T-helper 2 cell (primary cell): ENCODE measurements at regions not wholly inside any gene's neighbourhood (a gene's known extent, or its start where the extent isn't known, plus 50 kb on each side); places are given as distances from the start of the nearest gene placed in this dataset.

Experiments used
- DNase-seq, 5 experiments: peaks; one replicate each; pipeline versions ENCODE4 v3.0.0 to v3.0.0-alpha.2; 2012 to 2022

DNA sequence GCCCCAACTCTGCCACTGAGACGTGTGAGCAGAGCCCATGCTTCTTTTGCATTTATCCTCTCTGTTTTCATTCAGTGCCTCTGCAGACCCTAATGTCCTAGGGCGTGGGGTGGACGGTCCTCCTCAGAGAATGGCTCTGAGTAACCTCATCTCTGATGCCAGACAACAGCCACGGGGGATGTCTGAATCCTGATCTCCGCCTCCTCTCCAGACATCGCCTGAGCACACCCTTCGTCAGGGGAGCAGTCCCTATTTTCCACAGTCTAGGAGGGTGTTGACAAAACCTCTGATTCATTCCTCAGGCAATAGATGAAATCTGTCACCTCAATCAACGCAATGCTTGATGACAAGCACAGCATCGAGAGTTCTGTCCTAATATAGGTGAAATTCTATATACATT is 109.2 kb upstream of the DYRK2 start:
- no peak for DNase-seq

DNA sequence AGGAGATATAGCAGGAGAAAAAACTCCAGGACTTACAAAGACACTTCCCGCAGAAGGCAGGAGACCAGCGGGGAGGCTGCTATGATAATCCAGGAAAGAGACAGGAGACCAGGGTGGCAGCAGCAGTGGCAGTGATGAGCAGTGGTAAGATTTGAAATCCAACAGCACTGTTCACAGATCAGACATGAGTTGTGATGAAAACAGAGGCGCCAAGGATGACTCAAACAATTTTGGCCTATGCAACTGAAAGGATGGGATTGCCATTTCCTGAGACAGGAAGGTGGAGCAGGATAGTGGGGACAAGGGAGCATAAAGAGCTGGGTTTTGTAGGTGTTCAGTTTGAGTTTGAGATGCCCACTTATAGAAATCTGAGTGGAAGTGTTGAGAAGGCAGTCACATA is 108.6 kb upstream of the DYRK2 start:
- DNase-seq = no peak

DNA sequence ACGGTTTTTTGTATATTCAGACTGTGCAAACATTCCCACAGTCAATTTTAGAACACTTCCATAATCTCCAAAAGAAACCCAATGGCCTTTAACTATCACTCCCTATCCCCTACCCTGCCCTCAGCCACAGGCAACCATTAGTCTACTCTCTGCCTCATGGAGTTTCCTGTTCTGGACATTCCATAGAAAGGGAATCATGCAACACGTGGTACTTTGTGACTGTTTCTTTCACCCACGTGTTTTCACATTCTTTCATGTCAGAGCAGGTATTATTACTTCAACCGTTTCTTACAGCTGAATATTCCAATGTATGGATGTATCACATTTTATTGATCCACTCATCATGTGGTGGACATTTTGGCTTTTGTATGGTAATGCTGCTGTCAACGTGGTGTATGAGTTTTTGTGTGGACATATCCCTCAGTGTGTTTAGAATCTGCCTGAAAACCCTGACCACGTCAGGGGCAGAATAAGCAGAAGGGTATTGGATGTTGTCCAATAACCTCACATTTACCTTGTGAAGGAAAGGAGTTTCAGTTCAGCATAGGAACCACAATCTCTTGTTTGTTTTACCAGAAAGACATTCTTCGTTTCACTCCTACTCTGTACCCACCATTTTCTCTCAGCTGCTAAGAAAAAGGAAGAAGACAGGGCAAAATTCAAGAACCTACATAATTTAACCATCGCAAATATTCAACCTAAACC is 107.5 kb upstream of the DYRK2 start:
- DNase-seq = no peak

DNA sequence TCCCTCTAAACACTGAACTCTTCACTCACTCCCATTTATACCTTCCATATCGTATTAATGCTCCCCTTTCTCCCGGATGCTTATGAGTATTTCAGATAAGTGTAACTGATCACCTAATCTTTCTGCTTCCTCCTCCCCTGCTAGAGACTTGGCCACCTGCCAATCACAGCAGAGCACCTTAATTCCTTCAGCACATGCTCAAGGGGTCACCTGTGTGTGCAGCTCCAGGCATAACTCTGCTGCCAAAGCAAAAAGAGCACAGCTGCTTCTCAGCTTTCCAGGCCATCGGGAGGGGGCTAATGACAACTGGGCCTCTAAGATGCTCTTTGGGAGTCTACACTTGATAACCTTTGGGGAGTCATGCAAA is 106.9 kb upstream of the DYRK2 start:
- DNase-seq = peak in 1 of 5 experiments; percentile 13

DNA sequence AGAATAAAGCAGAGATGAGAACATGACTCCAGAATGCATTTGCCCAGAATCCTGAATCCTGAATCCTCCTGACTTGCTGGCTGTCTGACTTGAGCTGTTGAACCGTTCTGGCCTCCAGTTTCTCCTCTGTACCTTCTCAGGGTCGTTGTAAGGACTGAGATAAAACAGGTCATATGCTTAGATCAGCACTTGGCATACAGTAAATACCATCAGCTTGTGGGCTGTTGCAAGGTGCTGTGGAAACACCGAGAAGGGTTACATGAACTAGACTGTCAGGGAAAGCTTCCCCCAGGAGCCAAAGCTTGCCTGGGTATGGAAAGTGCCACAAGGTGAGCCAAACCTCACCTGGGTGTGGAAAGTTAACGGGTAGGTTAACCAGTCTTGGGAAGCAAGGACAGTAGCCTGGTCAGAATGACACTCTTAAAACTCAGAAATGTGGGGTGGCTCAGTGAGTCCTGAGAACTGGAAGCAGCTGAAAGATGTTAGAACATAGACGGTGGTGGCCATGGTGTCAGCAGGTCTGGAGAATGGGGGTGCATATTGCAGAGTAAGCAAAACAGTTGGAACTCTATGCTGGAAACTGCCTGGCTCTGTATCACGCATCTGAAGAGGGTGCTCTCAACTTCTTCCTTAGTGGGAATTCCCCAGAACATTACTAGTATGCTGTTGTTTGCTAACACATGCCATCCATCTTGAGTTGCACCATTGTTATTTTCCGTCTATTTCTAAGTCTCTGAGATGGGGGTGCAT is 105.3 kb upstream of the DYRK2 start:
- no peak for DNase-seq

DNA sequence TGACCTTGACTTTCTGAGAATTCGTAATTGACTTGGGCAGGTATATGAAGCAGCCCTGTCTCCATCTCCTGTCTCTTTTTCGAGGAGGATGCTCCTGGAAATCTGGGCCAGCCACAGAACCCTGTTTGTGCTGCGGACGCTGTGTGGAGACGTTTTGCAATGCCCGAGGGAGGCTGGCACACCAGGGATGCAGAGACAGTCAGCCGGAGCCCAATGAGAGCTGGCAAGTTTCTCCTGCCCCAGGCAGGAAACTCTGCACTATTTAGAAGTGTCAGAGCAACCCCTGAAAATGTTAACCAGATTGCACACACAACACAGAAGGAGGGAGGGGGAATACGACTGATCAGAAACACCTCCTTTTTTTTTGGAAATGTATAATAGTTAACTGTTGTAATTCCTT is 103.2 kb upstream of the DYRK2 start:
- DNase-seq = no peak

DNA sequence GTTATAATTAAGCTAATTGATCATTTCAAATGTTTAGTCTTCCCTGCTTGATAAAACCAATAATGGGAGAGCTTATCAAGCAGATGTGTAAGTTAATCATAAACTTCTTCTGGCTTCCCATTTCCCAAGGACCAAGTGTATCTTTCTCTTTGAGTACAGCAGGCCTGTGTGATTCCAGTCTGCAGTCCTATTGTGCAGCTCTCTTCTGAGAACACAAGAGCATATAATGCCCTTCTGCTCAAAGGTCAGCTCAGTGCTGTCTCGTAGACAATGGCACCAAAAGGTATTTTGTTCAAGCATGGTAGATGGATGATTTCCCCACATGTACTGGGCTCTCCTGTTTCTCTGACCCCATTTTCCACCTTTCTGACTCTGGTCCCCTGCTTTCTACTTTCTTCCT is 101.8 kb upstream of the DYRK2 start:
- no peak for DNase-seq

DNA sequence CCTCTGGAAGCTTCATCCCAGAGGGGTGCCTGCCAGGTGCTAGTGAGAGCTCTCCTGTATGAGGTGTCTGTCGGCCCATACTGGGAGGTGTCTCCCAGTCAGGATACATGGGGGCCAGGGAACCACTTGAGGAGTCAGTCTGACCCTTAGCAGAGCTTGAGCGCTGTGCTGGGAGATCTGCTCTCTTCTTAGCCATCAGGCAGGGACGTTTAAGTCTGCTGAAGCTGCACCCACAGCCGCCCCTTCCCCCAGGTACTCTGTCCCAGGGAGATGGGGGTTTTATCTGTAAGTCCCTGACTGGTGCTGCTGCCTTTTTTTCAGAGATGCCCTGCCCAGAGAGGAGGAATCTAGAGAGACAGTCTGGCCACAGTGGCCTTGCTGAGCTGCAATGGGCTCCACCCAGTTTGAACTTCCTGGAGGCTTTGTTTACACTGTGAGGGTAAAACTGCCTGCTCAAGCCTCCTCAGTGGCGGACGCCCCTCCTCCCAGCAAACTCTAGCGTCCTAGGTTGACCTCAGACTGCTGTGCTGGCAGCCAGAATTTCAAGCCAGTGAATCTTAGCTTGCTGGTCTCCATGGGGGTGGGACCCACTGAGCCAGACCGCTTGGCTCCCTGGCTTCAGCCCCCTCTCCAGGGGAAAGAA is 93.3 kb upstream of the DYRK2 start:
- peak in 2 of 5 experiments; percentile 17 to 64 for DNase-seq

DNA sequence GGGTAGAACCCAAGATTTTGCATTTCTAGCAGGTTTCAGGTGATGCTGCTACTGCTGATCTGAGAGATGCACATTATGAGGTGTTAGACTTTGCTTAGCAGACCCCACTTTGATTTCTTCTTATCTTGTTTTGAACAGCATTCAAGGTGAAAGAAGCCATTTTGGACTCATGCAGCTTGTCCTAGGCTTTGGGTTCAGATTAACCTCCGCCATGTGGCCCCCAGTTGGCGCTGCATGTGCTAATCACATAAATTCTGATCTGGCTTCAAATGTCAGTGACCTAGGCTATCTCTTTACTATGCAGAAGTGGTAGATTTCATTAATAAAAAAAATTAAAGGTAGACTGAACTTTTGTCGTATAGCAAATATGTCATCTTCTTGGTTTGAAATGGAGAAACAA is 89.8 kb upstream of the DYRK2 start:
- DNase-seq = no peak

DNA sequence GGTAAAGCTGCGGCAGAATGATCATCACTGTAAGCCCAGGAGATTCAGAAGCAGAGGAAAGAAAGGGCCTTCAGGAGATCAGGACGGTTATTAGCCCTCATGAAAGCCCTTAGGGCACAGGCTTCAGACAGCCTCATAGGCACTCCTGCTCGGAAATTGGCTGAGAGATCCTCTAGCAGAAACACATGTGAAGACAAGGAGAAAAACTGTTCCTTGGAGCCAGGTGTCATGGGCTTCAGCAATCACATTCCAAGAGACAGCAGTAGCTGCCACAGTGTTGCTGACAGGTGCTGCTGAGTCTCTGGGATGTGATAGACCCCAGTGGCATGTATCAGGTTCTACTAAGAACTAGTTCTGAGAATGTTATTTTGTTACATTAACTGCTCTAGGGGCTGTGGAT is 88.8 kb upstream of the DYRK2 start:
- no peak for DNase-seq

DNA sequence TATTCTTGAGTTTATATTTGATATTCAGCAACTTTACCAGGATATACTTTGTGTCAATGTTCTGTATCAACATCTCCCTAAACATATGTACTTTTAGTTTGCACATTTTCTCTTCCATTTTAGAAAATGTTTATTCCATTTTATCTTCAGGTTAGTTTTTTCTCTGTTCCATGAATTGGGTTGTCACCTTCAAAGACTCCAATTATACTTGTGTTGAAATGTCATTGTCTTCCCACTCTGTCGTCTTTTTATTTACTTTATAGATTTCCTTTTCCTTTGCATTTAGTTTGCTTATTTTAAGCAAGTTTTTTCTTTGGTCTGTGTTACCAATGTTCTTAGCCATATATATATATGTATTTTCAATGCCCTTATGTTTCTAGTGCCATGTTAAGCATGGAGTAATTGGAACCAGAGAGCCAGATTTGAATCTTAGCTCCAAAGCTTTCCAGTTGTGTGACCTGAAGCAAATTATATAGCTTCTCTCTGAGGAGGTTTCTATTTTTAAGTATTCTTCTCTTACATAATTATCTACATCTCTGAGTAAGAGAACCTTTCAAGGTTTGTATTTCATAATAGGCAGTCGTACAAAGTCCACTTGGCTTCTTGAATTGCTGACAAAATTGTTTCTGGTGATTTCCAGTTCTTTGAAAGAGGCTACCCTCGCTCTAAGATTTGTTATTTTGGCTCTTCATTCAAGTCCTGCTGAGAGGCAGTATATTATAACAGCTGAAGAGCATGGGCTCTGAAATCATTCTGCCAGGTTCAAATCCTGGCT is 85.8 kb upstream of the DYRK2 start:
- no peak for DNase-seq

DNA sequence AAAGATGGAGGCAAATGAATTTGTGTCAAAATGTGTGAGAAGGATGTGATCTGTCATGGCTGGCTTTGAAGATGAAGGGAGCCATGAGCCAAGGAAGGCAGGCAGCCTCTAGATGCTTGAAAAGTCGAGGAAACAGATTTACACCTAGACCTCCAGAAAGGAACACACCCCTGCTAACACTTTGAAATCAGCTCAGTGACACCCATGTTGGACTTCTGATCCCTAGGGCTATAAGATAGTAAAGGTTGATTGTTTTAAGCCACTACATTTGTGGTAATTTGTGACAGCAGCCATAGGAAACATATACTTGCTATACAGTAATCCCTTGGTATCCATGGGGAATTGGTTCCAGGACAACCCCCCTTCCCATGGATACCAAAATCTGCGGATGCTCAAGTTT is 80.5 kb upstream of the DYRK2 start:
- DNase-seq = no peak

DNA sequence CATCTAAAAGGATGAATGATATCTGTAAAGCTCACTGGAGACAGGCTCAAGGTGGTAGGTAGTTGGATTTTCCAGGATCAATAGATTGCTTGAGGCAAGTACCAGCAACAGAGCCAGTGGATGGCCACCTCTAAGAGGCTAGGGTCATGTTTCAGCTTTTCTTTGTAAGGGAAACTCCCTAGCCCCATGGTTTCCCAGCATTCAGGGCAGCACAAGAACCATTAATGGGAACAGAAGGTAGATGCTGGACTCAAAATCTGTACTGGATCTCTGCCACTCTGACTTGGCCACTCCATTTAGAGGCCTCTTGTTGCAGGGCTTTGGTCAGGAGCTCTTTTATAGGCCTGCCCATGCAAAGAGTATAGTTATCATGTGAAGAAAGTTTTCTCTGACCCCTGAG is 76.1 kb upstream of the DYRK2 start:
- no peak for DNase-seq

DNA sequence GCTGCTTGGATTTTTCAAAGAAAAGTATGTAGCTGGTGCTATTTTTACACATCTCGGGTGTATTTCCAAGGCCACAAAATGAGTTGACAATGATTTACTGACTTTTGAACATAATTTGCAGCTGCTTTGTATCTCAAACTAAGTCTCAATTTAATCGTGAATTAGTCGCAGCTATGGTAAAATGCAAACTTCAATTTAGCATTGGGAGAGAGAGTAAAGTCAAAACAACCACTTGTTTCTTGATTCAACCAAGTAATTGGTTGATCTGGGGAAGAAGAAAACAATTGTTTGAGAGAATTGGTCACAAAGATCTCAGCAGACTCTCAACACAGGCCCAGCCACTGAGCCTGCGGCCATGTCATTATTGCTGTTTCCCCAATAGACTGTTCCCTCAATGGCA is 75.0 kb upstream of the DYRK2 start:
- no peak for DNase-seq

DNA sequence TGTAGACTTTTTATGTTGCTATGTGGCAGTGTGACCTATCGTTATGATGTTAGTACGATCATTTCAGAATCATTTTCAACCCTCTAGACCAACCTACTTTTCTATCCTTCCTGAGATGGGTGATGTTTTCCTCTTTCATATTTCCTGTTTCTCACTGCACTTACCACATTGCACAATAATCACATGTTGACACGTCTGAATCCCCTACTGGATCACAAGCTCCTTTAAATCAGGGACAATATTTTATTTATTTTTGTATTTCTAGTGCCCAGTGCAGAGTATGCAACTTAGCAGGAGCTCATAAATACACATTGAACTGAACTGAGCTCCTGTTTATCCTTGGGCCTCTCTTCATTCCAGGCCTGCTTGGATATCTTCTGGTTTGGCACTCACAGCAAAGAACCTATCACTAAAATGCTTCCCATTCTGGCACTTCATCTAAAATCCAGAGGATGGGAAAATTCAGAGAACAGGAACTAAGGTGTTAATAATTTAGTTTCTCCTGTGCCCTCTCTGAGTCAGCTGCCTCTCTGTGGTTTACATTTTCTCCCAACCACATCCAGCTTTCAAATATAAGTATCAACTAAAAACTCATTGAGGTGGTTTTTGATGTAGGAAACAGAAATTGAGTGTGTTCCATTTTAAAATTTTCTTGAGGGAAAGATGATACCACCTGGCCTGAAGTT is 69.4 kb upstream of the DYRK2 start:
- DNase-seq = peak in 2 of 5 experiments; percentile 39 to 67

DNA sequence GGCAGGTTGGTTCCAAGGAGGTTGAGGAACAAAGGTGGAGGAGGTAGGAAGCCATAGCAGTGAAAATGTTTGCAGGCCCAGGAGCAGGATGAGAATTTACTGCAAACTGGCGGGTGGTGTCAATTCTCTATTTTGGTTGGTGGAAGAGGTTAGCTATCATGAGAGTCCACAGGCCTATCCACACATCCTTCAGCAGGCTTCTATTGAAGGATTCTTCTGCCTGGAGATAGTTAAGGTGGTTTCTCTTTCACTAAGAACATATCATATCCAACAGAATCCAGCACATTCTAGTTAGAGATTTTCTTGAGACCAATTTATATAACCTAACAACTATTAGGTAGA is 68.9 kb upstream of the DYRK2 start:
- no peak for DNase-seq

DNA sequence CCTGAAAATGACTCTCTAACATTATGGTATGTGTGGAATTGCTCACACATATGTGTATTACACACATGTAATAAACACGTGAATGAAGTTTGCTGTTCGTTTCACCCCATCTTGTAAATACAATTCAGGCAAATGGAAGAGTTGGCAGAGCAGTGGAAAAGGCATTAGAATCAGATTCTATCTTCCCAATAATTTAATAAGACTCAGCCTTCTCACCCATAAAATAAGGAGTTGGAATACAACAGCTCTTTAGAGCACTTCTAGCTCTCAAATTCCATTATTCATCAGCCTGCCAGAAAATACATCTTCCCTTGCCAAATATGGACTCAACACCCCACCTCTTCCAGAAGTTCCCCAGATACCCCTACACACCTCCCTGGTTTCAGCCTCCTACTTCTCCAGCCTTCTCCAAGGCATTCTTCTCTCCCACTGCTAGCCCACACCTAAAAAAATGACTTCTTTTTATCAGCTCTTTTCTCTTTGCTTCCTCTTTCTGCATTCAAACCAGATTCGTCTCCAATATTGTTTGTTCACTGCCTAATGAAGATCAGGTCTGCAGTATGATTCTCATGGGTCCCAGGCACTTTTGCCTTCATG is 66.2 kb upstream of the DYRK2 start:
- no peak for DNase-seq

DNA sequence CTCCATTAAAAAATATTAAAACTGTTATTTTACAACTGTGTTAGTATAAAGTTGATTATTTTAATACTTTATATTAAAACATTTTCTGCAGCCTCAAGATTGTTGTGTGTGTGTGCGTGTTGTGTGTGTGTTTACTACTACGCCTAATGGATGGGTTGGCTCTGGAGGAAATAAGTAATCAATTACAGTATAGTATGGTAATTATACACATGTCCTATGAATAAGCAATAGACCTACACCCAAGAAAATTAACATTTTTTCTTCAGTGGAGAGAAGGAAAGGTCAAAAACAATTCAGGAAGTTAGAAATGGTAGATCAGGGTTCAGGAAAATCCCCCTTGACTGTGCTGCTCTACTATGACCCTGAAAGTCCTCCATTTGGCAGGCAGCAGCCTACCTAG is 65.7 kb upstream of the DYRK2 start:
- no peak for DNase-seq

DNA sequence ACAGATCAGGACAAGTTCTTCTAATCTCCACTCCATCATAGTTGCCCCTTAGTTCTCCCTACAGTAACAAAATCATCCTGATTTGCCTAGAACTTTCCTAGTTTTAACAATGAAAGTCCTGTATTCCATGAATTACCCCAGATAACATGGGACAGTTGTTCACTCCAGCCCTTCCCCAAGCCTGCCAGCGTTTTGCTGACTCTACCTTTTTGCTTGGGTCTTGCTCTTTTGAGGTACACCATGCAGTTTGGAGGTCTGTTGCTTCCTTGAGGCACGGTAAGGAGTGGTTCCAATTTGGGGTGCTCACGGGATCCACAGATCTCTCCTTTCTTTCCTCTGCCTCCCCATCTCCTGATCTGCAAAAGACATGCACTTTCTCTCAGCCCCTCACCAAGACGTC is 61.6 kb upstream of the DYRK2 start:
- no peak for DNase-seq

DNA sequence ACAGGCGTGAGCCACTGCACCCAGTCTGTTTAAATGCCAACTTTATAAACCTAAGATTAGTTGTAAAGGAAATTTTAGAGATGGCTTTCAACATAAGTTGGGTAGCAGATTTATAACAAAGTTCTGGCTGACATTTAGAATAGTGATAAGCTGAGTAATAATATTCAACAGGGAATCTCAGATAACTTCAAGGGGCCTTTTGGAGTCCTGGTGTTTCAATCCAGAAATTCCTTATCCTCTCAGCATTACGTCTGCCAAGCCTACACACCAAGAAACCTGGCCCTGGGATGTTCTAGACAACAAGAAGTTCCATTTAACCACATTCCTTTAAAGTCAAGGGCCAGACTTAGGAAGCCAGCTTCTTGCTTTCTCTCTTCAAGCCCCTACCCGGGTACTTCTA is 59.5 kb upstream of the DYRK2 start:
- no peak for DNase-seq

DNA sequence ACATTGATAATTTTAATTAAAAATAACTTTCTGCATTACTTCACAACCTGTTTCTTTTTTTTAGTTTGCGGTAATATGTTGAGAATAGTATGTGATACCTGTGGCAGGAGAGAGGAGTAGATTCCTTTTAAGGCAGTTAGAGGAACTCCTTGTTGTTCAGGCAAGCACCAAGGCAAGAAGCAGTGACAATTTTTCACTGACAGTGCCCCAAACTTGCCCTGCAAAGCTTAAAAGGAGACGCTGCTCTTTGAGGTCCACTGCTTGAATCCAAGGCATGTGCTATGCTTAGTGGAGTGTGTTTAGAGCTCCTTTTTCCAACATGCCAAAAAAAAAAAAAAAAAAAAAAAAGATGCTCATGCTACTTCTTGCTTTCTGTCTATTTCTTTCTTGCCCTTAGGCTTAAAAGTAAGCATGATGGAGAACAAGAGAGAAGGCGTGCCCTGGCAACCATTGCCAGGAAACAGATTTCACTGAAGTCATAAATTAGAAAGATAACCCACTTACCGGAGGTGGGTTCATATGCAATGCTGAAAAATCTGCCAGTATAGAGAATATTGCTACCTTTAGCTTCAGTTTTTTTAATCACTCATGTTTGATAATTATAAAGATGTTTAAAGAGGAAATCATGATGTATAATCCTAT is 58.3 kb upstream of the DYRK2 start:
- peak in 3 of 5 experiments; percentile 4 to 69 (median 17) for DNase-seq
